GM19467 (cell line): ENCODE measurements at regions not wholly inside any gene's neighbourhood (a gene's known extent, or its start where the extent isn't known, plus 50 kb on each side); places are given as distances from the start of the nearest gene placed in this dataset.
"Not testable (repeated sequence)": the region's sequence is repeated elsewhere in the genome, so short reads cannot be mapped to it uniquely, and the experiment has no call there.

ENCODE experiments used
- ATAC-seq: cut with Tn5 transposase; IDR thresholded peaks from one replicate; pipeline ENCODE4 v1.9.1; 2021; ENCODE audit warnings: mild to moderate bottlenecking, moderate library complexity; ENCODE audit not compliant: unreplicated experiment

DNA sequence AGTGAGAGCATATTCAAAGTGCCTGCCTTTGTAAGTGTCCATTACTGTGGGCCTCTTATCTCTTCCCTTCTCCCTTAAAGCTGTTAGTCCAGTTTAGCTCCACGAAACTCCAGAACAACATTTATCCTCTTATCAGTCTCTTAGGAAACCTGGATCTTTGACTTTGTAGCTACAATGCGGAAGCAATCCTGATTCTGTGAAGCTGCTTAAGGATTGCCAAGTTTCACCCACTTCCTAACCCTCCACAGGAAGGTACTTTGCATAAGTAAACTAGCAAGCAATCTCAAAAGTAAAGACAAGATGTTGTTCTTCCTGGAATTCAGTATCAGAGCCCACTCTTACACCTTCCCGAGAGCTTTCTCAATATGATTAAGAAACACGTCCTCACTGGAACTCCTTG, 164.9 kb upstream of the USP25 start:
- no peak for ATAC-seq

DNA sequence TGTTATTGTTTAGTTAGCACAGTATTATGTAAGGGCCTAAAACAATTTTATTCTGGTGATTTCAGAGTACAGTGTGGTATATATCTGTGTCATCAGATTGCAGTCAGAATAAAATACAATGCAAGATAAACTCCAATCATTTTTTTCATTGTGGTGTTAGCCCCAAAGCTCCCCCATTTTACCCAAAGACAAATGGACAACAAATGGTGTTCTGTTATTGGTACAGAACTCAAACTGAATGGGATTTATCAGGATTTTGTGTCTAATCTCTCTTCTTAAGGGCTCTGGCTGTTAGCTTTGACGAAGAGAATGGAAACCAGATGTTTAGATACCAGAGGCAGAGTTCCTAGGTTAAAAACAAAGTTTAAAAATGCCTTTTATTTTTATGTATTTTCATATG, 163.1 kb upstream of the USP25 start:
- no peak for ATAC-seq

DNA sequence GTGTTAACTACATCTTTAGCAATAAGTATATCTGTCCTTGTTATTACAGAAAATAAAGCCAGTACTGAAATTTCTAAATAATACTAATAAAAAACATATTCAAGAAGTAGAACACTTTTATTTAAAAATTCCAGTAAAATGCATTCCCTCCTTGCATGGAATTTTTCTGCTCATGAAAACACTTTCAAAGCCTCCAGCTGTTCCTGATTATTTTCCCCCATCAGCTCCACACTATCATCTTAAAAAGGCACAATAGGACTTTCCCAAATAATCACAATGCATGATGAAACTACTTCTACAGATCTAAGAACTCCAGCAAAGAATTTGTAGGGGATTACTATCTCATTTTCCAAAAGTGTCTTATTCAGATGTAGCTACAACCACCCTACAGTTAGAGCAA, 162.6 kb upstream of the USP25 start:
- ATAC-seq: no peak

DNA sequence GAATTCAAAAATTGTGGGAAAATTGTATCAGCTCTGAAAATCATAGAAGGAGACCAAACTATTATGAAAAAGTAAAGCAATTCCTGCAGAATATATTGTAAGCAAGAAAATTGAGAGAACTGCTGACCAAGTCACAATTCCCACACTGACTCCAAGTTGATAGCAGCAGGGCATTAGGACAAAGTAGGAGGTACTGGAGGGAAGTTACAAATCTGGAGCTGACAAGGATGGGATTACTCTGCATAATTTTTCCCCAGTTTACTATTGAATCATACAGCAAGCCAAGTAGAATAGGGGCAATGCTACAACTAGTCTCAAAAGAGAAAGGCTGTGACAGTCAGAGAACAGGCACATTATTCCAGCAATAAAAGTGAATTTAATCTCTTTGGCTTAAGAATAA, 161.3 kb upstream of the USP25 start:
- ATAC-seq: no peak

DNA sequence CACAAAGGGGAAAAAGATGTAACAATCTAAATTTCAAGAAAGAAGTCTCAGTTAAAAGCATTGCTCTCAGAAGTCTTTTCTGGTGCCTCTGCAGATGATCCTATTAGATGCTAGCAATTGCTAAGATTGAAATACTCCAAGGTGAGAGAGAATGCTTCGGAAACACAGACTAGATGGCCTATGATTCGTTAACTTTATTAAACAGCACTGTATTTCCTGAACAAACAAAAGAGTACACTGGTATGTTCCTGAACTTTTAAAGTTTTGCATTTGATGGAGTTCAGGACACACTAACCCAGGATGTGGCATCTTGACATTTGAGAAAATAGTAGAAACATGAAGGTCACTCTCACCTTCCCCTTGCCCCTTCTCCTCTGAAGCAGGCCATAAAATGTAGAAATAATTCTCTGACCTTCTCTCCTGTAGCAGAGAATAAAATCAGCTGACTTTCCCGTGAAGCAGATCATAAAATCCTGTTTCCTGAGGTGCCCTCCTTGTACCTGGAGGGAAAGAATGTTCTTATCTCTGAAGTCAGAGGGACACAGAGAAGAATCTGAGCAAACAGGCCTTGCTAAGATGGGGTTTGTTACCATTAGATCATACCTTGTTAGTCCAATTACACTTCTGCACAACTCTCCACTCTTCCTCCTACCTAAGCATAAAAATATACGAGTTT, 142.9 kb upstream of the USP25 start:
- no peak for ATAC-seq

DNA sequence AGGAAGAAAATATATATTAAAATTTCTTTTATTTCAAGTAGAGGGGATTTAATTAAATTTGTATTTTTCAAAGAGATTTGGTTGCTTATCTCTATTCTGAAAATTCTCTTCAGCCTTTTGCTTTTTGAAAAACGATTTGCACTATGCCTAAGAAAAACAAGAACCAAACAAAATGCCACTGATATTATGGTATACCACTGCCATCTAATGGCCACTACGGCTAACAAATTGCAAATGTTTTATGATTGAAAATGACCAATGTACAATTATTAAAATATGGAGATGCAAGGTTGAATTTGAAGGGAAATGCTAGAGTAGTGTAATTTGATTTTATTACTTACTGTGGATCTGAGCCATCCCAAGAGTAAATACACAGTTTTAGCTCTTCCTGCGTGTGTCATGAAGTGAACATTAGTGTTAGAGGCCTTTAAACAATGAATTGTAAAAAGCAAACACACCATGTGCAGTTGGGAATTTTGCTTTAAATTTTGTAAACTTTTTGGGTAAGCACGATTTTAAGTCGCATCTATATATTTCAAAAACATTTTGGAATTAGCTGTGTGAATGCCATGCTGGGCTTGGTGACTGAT, 137.4 kb upstream of the USP25 start:
- no peak for ATAC-seq

DNA sequence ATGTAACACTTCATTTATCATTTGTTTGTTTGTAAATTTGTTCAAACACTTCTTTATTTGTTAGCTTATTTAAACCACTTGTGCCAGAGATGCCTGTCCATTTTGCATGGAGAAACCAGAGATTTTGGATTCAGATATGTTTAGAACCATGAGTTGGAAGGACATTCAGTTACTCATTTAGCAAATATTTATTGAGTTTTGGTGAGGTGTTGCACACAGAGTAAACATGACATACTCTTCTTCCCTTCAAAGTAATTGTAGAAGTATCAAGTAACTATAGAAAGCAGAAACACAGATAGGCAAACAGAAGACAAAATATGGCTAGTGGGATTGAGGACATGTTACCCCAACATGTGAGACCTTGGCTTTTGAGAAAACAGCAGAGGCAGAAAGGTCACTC, 136.8 kb upstream of the USP25 start:
- no peak for ATAC-seq

GRCh38 chr21:15601390-15601789, 128.4 kb upstream of the USP25 start:
- no peak for ATAC-seq

GRCh38 chr21:15604413-15604812, 125.4 kb upstream of the USP25 start:
- ATAC-seq: no peak

GRCh38 chr21:15614766-15615165, 115.0 kb upstream of the USP25 start:
- ATAC-seq: no peak

DNA sequence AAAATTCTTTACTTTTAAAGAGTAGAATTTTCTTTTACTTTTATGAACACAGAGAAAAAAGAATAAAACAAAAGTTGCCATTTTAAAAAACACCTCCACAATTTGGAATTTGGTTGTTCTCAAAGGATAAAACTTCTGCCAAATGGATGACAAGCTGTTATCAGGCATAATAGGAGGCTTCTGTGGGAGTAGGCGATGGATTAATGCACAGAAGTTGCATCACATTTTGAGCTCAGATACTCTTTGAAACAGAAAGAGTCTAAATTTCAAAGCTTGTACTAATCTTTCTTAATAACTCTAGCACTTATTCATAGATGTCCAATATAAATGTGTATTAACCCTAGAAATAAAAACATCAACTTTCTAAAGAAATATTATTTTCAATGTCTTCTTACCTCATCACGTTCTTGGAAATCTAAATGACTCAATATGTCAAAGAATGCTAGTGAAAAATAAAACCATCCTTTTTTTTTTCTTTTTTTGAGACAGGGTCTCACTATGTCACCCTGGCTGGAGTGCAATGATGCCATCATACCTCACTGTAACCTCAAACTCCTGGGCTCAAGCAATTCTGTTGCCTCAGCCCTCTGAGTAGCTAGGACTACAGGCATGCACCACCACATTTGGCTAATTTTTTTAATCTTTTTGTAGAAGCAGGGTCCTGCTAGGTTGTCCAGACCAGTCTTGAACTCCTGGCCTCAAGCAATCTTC, 112.8 kb upstream of the USP25 start:
- ATAC-seq: no peak

DNA sequence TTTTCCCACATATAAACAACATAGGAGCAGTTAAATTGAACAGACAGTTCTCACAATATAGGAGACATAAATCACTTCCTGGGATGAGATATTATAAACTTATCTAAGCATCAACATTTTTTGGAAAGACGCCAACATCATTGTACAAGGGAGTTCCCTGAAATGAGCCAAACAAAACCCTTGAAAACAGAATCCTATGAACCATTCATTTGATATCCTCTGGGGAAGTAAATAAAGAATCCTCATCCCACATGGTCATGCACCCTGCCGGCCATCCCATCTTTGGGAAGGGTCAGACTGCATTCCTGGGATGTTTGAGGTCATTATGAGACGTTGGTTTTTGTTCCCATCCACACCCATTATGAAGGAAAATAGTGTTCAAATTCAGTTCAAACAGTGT, 111.8 kb upstream of the USP25 start:
- no peak for ATAC-seq

- ATAC-seq: no peak
Observed at GRCh38 chr21:15620892-15621291, 108.9 kb upstream of the USP25 start.

GRCh38 chr21:15624646-15625045, 105.1 kb upstream of the USP25 start:
- no peak for ATAC-seq

DNA sequence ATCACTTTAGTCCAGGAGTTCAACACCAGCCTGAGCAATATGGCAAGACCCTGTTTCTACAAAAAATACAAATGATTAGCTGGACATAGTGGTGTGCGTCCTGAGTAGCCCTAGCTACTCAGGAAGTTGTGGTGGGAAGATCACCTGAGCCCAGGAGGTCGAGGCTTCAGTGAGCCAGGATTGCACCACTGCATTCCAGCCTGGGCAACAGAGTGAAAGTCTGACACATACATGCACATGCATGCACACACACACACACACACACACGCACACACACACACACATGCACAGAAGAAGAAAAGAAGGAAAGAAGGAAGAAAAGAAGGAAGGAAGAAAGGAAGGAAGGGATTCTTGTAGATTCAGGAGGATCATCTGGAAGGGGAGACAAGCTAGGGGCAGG, 104.4 kb upstream of the USP25 start:
- no peak for ATAC-seq

GRCh38 chr21:15626031-15626430, 103.8 kb upstream of the USP25 start:
- ATAC-seq: no peak

GRCh38 chr21:15627011-15627410, 102.8 kb upstream of the USP25 start:
- no peak for ATAC-seq

- ATAC-seq: no peak
Observed at GRCh38 chr21:15627823-15628222, 102.0 kb upstream of the USP25 start.

DNA sequence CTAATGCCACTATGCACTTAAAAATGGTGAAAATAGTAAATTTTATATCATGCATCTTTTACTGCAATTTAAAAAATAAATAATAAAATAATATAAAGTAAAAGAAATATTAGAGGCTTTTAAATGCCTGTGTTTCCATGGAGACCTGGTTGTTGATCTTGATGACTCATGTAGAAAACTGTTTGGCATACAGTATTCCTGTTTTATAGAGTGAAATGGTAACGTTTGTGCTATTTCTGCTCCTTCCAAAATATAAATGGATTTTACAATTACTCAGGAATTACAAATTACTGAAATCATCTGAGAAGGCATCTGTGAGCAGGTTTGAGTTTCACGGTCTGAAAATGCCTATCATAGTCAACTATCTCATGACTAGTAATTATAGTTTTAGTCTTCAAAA, 98.4 kb upstream of the USP25 start:
- ATAC-seq: no peak

DNA sequence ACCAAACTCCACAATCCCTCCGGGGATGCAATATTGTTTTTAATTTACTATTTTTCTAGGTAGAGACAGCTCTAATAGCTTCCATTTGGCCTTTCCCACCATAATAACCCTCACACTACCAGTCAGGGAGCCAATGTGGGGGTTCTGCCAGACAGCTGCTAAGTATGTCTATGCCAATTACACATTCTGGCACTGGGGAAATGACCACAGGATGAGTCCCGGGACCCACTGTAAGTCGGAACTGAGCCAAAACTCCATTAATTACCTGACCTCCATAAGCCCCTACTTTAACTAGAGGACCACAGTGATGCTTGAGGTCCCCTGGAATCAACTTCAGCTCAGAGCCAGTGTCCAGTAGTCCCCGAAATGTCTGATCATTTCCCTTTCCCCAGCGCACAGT, 95.2 kb upstream of the USP25 start:
- ATAC-seq: not testable (repeated sequence)

- no peak for ATAC-seq
Observed at GRCh38 chr21:15638856-15639549, 90.8 kb upstream of the USP25 start.

- ATAC-seq: not testable (repeated sequence)
Observed at GRCh38 chr21:15640113-15640512, 89.7 kb upstream of the USP25 start.
